ENCODE measurements at regions not wholly inside any gene's neighbourhood (a gene's known extent, or its start where the extent isn't known, plus 50 kb on each side); places are given as distances from the start of the nearest gene placed in this dataset.

- no peak for DNase-seq (ENCODE audit: insufficient read length)
- no peak for TF ChIP-seq POLR2AphosphoS5 (IDR thresholded peaks at IDR 0.05; ENCODE audit: low read depth, low read length)
- TF ChIP-seq POLR2A (IDR thresholded peaks at IDR 0.05; ENCODE audit: low read depth, low read length): no peak
- TF ChIP-seq TAF1 (IDR thresholded peaks at IDR 0.05; ENCODE audit: borderline replicate concordance, low read depth, low read length): no peak
- FAIRE-seq: no peak
These were observed 161.9 kb upstream of the GAS1 start for GRCh38 chr9:87109231-87109631.

GRCh38 chr9:87109851-87110250 is 162.5 kb upstream of the GAS1 start:
- no peak for TF ChIP-seq POLR2A (IDR thresholded peaks at IDR 0.05; ENCODE audit: low read depth, low read length)
- no peak for TF ChIP-seq POLR2AphosphoS5 (IDR thresholded peaks at IDR 0.05; ENCODE audit: low read depth, low read length)
- no peak for TF ChIP-seq TAF1 (IDR thresholded peaks at IDR 0.05; ENCODE audit: borderline replicate concordance, low read depth, low read length)
- DNase-seq (ENCODE audit: insufficient read length) (no peak), FAIRE-seq (no peak)

- TF ChIP-seq POLR2A (IDR thresholded peaks at IDR 0.05; ENCODE audit: low read depth, low read length) (no peak), POLR2AphosphoS5 (IDR thresholded peaks at IDR 0.05; ENCODE audit: low read depth, low read length) (no peak), TAF1 (IDR thresholded peaks at IDR 0.05; ENCODE audit: borderline replicate concordance, low read depth, low read length) (no peak)
- FAIRE-seq (no peak), DNase-seq (ENCODE audit: insufficient read length) (no peak)
These were observed 163.7 kb upstream of the GAS1 start for GRCh38 chr9:87111010-87111409.

- no peak for TF ChIP-seq TAF1 (IDR thresholded peaks at IDR 0.05; ENCODE audit: borderline replicate concordance, low read depth, low read length)
- no peak for TF ChIP-seq POLR2AphosphoS5 (IDR thresholded peaks at IDR 0.05; ENCODE audit: low read depth, low read length)
- no peak for TF ChIP-seq POLR2A (IDR thresholded peaks at IDR 0.05; ENCODE audit: low read depth, low read length)
- no peak for DNase-seq (ENCODE audit: insufficient read length)
- FAIRE-seq: no peak
These were observed 165.3 kb upstream of the GAS1 start for GRCh38 chr9:87112656-87113055.

- TF ChIP-seq POLR2A (IDR thresholded peaks at IDR 0.05; ENCODE audit: low read depth, low read length) (no peak), TAF1 (IDR thresholded peaks at IDR 0.05; ENCODE audit: borderline replicate concordance, low read depth, low read length) (no peak), POLR2AphosphoS5 (IDR thresholded peaks at IDR 0.05; ENCODE audit: low read depth, low read length) (no peak)
- FAIRE-seq (no peak), DNase-seq (ENCODE audit: insufficient read length) (no peak)
These were observed 166.6 kb upstream of the GAS1 start for GRCh38 chr9:87113874-87114273.

GRCh38 chr9:87115785-87116184 is 168.5 kb upstream of the GAS1 start:
- FAIRE-seq: no peak
- TF ChIP-seq POLR2AphosphoS5 (IDR thresholded peaks at IDR 0.05; ENCODE audit: low read depth, low read length): no peak
- no peak for TF ChIP-seq TAF1 (IDR thresholded peaks at IDR 0.05; ENCODE audit: borderline replicate concordance, low read depth, low read length)
- TF ChIP-seq POLR2A (IDR thresholded peaks at IDR 0.05; ENCODE audit: low read depth, low read length): no peak
- DNase-seq (ENCODE audit: insufficient read length): no peak

GRCh38 chr9:87116492-87116891 is 169.2 kb upstream of the GAS1 start:
- no peak for FAIRE-seq
- TF ChIP-seq POLR2A (IDR thresholded peaks at IDR 0.05; ENCODE audit: low read depth, low read length) (no peak), POLR2AphosphoS5 (IDR thresholded peaks at IDR 0.05; ENCODE audit: low read depth, low read length) (no peak), TAF1 (IDR thresholded peaks at IDR 0.05; ENCODE audit: borderline replicate concordance, low read depth, low read length) (no peak)

GRCh38 chr9:87118594-87118993 is 171.3 kb upstream of the GAS1 start:
- no peak for FAIRE-seq
- no peak for TF ChIP-seq POLR2A (IDR thresholded peaks at IDR 0.05; ENCODE audit: low read depth, low read length)
- DNase-seq (ENCODE audit: insufficient read length): no peak

More at GRCh38 chr9:87116492-87116891, 169.2 kb upstream of the GAS1 start:
- DNase-seq (ENCODE audit: insufficient read length): no peak

- DNase-seq (ENCODE audit: insufficient read length) (no peak), FAIRE-seq (no peak)
- TF ChIP-seq POLR2A (IDR thresholded peaks at IDR 0.05; ENCODE audit: low read depth, low read length): no peak
- TF ChIP-seq POLR2AphosphoS5 (IDR thresholded peaks at IDR 0.05; ENCODE audit: low read depth, low read length): no peak
- TF ChIP-seq TAF1 (IDR thresholded peaks at IDR 0.05; ENCODE audit: borderline replicate concordance, low read depth, low read length): no peak
These were observed 172.1 kb upstream of the GAS1 start for GRCh38 chr9:87119328-87119881.

GRCh38 chr9:87120610-87121009 is 173.3 kb upstream of the GAS1 start:
- DNase-seq (ENCODE audit: insufficient read length) (no peak), FAIRE-seq (no peak)
- TF ChIP-seq TAF1 (IDR thresholded peaks at IDR 0.05; ENCODE audit: borderline replicate concordance, low read depth, low read length) (no peak), POLR2A (IDR thresholded peaks at IDR 0.05; ENCODE audit: low read depth, low read length) (no peak), POLR2AphosphoS5 (IDR thresholded peaks at IDR 0.05; ENCODE audit: low read depth, low read length) (no peak)

- DNase-seq (ENCODE audit: insufficient read length) (no peak), FAIRE-seq (no peak)
- TF ChIP-seq POLR2AphosphoS5 (IDR thresholded peaks at IDR 0.05; ENCODE audit: low read depth, low read length): no peak
- no peak for TF ChIP-seq TAF1 (IDR thresholded peaks at IDR 0.05; ENCODE audit: borderline replicate concordance, low read depth, low read length)
- no peak for TF ChIP-seq POLR2A (IDR thresholded peaks at IDR 0.05; ENCODE audit: low read depth, low read length)
These were observed 175.8 kb upstream of the GAS1 start for GRCh38 chr9:87122947-87123685.

GRCh38 chr9:87123830-87124229 is 176.5 kb upstream of the GAS1 start:
- no peak for FAIRE-seq
- no peak for TF ChIP-seq POLR2AphosphoS5 (IDR thresholded peaks at IDR 0.05; ENCODE audit: low read depth, low read length)
- no peak for TF ChIP-seq TAF1 (IDR thresholded peaks at IDR 0.05; ENCODE audit: borderline replicate concordance, low read depth, low read length)
- no peak for TF ChIP-seq POLR2A (IDR thresholded peaks at IDR 0.05; ENCODE audit: low read depth, low read length)
- DNase-seq (ENCODE audit: insufficient read length): no peak

Measured in GM12892 (cell line).